Activated T-cell treated with anti-CD3 and anti-CD28 coated beads for 24 hours (primary cell): ENCODE measurements at regions not wholly inside any gene's neighbourhood (a gene's known extent, or its start where the extent isn't known, plus 50 kb on each side); places are given as distances from the start of the nearest gene placed in this dataset.

Source experiments
- DNase-seq: peaks from one replicate; pipeline ENCODE4 v3.0.0-alpha.2; 2020; ENCODE audit warnings: low read depth

DNA sequence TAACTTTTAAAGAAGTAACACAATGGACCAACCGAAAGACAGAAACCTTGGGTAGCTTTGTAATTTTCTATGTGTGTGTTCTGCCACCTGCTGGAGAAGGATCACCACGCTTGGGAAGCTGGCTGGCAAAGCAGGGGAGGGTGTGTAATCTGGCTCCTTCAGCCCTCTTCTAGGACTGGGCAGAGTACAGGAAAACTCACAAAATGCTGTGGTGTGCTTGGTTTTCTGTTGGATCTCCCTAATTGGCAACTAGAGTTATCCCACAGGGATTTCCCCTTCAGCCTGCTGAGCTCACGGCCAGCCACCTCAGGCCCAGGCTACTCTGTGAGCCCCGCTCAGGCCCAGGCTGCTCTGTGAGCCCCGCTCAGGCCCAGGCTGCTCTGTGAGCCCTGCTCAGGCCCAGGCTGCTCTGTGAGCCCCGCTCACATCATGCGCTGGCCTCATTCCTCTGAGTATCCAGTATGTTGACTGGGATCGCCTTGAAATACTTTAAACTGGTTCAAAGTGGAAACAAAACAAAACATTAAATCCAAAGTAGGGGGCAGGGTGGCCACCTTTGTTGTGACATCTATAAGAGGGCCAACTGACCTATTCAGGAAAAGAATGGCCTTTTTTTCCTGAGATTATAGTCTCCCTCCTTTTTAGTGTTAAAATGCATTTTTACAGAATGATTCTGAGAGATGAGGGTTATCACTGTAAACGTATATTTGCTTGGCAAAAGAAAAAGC, 52.0 kb upstream of the RNU6-8 start:
- DNase-seq: peak; percentile 18

DNA sequence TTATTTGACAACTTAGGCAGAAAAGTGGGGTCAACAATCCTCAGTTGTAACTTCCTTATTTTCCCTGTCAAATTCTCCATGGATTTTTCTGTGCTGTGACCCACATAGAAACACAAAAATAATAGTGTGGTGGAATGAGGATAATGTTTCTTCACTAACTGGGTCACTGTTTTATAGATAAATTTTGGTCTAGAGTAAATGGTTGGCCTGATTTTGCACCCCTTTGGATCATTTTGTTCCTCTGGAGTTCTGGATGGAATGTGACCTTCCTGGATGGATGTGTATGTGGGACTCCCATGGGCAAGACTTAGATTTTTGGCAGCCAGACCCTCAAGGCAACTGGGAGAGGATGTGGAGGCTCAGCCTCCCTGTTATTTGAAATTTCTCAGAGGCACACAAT, 52.7 kb upstream of the RNU6-8 start:
- DNase-seq: no peak

DNA sequence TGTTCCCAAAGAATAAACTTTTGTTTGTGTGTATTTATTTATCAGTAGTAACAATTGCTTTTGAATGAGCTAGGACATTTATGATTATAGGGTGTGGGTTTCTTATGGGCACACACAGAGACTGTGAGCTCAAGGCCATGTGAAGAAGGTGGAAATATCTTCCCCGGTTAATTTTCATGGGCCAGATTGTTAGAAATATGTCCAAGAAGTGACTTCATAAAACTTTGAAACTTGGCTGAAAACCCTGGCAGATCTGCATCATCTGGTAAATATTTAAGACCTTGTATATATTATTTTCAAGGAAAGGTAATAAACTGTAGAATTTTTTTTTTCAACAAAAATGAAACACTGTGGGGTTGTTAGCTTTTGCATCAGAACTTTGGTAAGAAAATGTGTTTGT, 53.5 kb upstream of the RNU6-8 start:
- no peak for DNase-seq

DNA sequence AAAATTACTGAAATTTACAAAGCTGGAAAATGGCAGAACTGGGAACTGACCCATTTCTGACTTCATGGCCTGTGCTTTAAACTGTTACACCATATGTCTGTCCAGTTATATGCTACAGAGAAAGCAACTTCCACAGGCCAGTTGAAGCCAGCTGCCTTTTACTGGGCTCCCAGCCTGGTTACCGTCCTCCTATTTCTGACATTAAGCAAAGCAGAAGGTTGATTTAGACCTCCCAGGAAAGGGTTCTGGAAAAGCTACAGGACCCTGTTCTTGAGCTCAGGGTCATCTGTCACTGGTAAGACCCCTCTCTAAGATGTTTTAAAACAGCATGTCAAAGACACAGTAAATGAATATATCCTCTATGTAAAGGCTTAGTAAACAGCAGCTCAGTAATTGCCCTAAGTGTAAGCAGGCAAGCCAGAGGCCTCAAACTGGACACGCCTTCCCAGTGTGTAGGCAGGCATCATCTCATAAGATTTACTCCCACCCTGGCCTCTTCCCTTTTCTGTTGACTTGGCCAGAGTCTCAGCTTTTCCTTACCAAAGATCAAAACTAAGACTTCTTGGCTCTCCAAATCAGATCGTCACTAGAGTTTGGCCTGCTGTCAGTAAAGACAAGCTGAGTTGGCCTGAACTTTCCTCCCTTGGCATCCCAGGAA, 55.4 kb upstream of the RNU6-8 start:
- no peak for DNase-seq

DNA sequence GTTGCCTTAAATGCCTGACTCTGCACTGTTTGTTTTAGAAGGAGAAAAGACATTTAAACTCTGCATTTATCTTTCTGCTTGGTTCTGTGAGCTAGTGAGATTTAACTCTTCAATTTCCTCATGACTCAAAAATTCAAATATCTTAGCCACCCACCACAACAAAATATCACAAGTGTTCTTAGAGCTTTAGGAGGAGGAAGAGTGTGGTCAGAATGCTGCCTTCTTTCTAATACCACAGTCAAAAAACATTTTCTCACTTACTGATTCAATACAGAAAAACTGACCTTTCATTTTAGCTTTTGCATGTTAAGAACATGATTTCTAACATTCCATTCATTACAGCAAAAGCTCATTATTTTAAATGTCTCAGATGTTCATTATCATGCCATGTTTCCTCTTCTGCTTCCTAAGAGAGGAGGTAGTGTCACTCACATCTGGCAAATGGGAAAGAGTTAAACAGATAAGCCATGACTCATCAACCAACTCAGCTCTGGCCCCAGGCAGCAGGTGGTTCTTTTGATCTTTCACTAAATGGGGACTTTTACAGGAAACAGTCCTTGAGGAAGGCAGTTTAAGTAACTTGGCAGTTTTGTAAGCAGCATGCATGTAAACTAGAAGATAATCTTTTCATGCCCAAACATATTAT, 56.4 kb upstream of the RNU6-8 start:
- DNase-seq: no peak

DNA sequence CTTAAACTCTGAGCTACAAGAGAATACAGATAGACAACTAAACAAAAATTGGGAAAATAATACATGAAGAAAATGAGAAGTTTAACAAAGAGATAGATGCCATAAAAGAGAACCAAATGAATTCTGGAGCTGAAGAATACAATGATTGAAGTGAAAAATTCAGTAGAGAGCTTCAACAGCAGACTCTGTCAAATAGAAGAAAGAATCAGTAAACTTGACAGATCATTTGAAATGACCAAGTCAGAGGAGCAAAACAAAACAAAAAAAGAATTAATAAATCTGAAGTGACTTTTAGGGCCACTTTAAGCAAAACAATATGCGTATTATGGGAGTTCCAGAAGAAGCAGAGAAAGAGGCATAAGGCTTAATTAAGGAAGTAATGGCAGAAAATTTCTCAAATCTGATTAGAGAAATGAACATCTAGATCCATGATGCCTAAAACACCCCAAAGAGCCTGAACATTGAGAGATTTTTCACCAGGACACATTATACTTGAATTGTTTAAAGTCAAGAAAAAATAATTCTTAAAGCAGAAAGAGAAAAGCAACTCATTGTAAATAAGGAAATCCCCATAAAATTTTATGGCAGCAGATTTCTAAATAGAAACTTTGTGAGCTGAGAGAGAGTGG, 61.0 kb upstream of the RNU6-8 start:
- DNase-seq: no peak

DNA sequence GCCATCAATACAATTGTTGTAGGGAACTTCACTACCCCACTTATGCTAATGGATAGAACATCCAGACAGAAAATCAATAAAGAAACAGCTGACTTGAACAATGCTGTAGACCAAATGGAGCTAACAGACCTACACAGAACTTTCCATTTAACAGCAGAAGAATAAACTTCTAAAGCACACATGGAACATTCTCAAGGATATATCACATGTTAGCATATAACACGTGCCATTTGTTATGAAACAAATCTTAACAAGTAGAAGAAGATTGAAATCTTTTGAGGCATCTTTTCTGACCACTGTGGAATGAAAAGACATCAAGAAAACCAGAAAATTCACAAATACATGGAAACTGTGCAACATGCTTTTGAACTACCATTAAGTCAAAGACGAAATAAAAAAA, 62.5 kb upstream of the RNU6-8 start:
- no peak for DNase-seq

DNA sequence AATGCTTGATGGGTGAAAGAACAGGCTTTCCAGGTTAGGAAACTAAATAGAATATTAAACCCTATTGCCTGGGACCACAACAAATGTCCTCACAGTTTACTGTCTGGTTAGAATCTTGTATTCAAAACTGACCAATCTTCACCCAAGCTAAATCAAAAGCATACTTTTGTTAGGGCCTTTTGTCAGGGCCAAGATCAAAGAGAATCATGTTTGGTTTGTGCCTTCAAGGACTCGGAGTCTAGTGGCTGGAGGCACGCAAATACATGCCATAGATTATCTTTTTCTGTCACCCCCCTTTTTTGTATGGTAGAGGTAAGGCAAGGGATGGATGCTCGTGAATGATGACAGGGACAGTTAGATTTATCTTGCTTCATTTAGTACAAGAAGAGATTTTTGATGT, 51.1 kb upstream of the AKAP6 start:
- DNase-seq: no peak
